WERI-Rb-1 (cell line): ENCODE measurements at regions not wholly inside any gene's neighbourhood (a gene's known extent, or its start where the extent isn't known, plus 50 kb on each side); places are given as distances from the start of the nearest gene placed in this dataset.
"Not testable (repeated sequence)": the region's sequence is repeated elsewhere in the genome, so short reads cannot be mapped to it uniquely, and the experiment has no call there.

Source experiments
- DNase-seq: peaks from one replicate; pipeline ENCODE4 v3.0.0-alpha.2; 2020
- H3K27ac ChIP-seq: fragments of 250-450 bp; sonication (Bioruptor Pico); 2 replicates; pipeline ENCODE4 v1.5.1; 2020; ENCODE audit warnings: mild to moderate bottlenecking, moderate library complexity
- H3K27me3 ChIP-seq: fragments of 250-450 bp; sonication (Bioruptor Pico); 2 replicates; pipeline ENCODE4 v1.5.1; 2021; ENCODE audit warnings: mild to moderate bottlenecking, low read depth, moderate library complexity; ENCODE audit not compliant: insufficient read depth, severe bottlenecking
- H3K36me3 ChIP-seq: fragments of 250-450 bp; sonication (Bioruptor Pico); 2 replicates; pipeline ENCODE4 v1.5.1; 2020; ENCODE audit warnings: mild to moderate bottlenecking, moderate library complexity
- H3K4me3 ChIP-seq: 2 replicates; pipeline ENCODE4 v1.5.1; 2011; ENCODE audit warnings: low read depth, mild to moderate bottlenecking, control low read depth, low read length
- H3K9me3 ChIP-seq: fragments of 250-450 bp; sonication (Bioruptor Pico); 2 replicates; pipeline ENCODE4 v1.5.1; 2021; ENCODE audit warnings: mild to moderate bottlenecking, moderate library complexity; ENCODE audit not compliant: severe bottlenecking
- TF ChIP-seq, protein P1 (sequence below): IDR thresholded peaks from 2 replicates; pipeline ENCODE4 v1.5.1; 2011; ENCODE audit warnings: low read depth, mild to moderate bottlenecking, control low read depth, inconsistent platforms, low read length

DNA sequence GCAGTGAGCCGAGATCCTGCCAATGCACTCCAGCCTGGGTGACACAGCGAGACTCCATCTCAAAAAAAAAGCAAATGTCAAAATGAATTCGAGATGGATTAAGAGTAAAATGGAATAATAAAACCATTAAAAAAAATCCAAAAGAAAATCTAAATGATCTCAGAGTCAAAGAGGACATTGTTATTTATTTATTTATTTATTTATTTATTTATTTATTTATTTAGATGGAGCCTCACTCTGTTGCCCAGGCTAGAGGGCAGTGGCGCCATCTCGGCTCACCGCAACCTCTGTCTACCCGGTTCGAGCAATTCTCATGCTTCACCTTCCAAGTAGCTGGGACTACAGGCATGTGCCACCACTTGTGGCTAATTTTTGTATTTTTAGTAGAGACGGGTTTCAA, 349.2 kb downstream of the ANKRD30A start:
- no peak overlapping the region for H3K27ac ChIP-seq
- H3K27me3 ChIP-seq: no peaks in the 10 kb centered on the region
- no peak overlapping the region for H3K4me3 ChIP-seq
- TF ChIP-seq, protein P1, sequence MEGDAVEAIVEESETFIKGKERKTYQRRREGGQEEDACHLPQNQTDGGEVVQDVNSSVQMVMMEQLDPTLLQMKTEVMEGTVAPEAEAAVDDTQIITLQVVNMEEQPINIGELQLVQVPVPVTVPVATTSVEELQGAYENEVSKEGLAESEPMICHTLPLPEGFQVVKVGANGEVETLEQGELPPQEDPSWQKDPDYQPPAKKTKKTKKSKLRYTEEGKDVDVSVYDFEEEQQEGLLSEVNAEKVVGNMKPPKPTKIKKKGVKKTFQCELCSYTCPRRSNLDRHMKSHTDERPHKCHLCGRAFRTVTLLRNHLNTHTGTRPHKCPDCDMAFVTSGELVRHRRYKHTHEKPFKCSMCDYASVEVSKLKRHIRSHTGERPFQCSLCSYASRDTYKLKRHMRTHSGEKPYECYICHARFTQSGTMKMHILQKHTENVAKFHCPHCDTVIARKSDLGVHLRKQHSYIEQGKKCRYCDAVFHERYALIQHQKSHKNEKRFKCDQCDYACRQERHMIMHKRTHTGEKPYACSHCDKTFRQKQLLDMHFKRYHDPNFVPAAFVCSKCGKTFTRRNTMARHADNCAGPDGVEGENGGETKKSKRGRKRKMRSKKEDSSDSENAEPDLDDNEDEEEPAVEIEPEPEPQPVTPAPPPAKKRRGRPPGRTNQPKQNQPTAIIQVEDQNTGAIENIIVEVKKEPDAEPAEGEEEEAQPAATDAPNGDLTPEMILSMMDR: no peak
- no peaks in the 10 kb centered on the region for H3K9me3 ChIP-seq
- H3K36me3 ChIP-seq: no peaks in the 10 kb centered on the region
- no peak for DNase-seq

- H3K36me3 ChIP-seq: no peaks in the 10 kb centered on the region
- no peaks in the 10 kb centered on the region for H3K9me3 ChIP-seq
- H3K27ac ChIP-seq: no peak overlapping the region
- H3K4me3 ChIP-seq: no peak overlapping the region
- H3K27me3 ChIP-seq: no peaks in the 10 kb centered on the region
- TF ChIP-seq, protein P1: no peak
- no peak for DNase-seq
These were observed 348.5 kb downstream of the ANKRD30A start for GRCh38 chr10:37473906-37474305.

- TF ChIP-seq, protein P1: no peak
- Histone ChIP-seq H3K27me3 (no peaks in the 10 kb centered on the region), H3K36me3 (no peaks in the 10 kb centered on the region), H3K9me3 (no peaks in the 10 kb centered on the region), H3K27ac (no peak overlapping the region), H3K4me3 (no peak overlapping the region)
- DNase-seq: no peak
These were observed 341.8 kb downstream of the ANKRD30A start for GRCh38 chr10:37467246-37467645.

DNA sequence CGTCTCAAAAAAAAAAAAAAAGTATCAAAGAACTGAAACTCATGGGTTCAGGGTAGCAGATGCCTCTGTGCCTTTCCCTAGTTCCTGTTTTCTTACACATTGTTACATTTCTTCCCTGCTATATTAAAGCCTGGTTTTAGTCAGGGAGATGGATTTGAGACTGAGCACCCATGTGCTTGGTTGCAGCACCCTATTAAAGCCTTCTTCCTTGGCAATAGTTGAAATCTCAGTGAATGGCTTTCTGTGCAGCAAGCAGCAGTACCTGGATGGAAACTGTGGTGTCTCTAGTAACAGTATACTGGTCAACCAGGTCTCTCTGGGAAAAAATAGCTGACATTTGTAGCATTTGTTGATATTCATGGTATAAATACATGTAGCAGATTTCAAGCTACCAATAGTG, 331.1 kb downstream of the ANKRD30A start:
- H3K36me3 ChIP-seq: no peaks in the 10 kb centered on the region
- no peaks in the 10 kb centered on the region for H3K27me3 ChIP-seq
- no peak for DNase-seq
- TF ChIP-seq, protein P1: no peak
- no peak overlapping the region for H3K4me3 ChIP-seq
- H3K27ac ChIP-seq: no peak overlapping the region
- H3K9me3 ChIP-seq: no peaks in the 10 kb centered on the region

- Histone ChIP-seq H3K9me3 (no peaks in the 10 kb centered on the region), H3K36me3 (no peaks in the 10 kb centered on the region), H3K27ac (no peak overlapping the region), H3K4me3 (no peak overlapping the region), H3K27me3 (no peaks in the 10 kb centered on the region)
- TF ChIP-seq, protein P1: no peak
- no peak for DNase-seq
These were observed 322.8 kb downstream of the ANKRD30A start for GRCh38 chr10:37448161-37448560.

DNA sequence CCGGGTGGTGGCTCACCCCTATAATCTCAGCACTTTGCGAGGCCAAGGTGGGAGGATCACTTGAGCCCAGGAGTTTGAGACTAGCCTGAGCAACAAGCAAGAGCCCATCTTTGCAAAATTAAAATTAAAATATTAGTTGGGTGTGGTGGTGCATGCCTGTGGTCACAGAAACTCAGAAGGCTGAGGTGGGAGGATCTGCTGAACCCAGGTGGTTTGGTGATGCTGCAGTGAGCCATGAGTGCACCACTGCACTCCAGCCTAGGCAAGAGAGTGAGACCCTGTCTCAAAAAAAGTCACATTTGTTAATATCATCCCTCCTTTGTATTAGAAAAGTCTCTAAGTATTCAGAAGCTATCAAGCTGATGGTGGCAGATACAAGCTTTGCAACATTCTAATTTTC, 317.5 kb downstream of the ANKRD30A start:
- no peak overlapping the region for H3K4me3 ChIP-seq
- no peak overlapping the region for H3K27ac ChIP-seq
- no peaks in the 10 kb centered on the region for H3K27me3 ChIP-seq
- no peak for DNase-seq
- H3K9me3 ChIP-seq: no peaks in the 10 kb centered on the region
- TF ChIP-seq, protein P1: no peak
- no peaks in the 10 kb centered on the region for H3K36me3 ChIP-seq

DNA sequence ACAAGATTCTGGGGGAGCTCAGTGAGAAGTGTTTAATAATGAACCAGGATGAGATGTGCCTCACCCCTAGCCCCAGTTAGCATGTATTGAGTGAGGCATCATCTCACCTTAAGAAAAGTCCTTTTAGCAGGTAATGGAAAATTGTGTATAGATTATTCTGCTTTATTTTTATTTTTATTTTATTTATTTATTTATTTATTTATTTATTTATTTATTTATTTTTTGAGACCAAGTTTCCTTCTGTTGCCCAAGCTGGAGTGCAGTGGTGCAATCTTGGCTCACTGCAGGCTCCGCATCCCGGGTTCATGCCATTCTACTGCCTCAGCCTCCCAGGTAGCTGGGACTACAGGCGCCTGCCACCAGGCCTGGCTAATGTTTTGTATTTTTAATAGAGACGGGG, 315.8 kb downstream of the ANKRD30A start:
- not testable (repeated sequence) for H3K4me3 ChIP-seq, H3K27me3 ChIP-seq, DNase-seq, H3K27ac ChIP-seq, H3K9me3 ChIP-seq, H3K36me3 ChIP-seq
